IPS DF 6.9 (cell line): ENCODE measurements at regions not wholly inside any gene's neighbourhood (a gene's known extent, or its start where the extent isn't known, plus 50 kb on each side); places are given as distances from the start of the nearest gene placed in this dataset.

Experiments
- DNase-seq: peaks from one replicate; pipeline ENCODE4 v3.0.0-alpha.2; 2013; ENCODE audit warnings: low read depth, low spot score
- H3K27ac ChIP-seq: one replicate; pipeline ENCODE4 v1.5.1; 2013; ENCODE audit warnings: low read length, control low read depth
- H3K27me3 ChIP-seq: 2 replicates; pipeline ENCODE4 v1.6.1; 2013; ENCODE audit warnings: mild to moderate bottlenecking, low read length; ENCODE audit not compliant: control insufficient read depth, insufficient read depth
- H3K36me3 ChIP-seq: 2 replicates; pipeline ENCODE4 v1.6.1; 2013; ENCODE audit warnings: low read length; ENCODE audit not compliant: control insufficient read depth, insufficient read depth
- H3K4me1 ChIP-seq: 2 replicates; pipeline ENCODE4 v1.6.1; 2013; ENCODE audit warnings: low read length; ENCODE audit not compliant: control insufficient read depth, insufficient read depth
- H3K4me3 ChIP-seq: 2 replicates; pipeline ENCODE4 v1.5.1; 2013; ENCODE audit warnings: mild to moderate bottlenecking, low read length
- H3K9me3 ChIP-seq: 2 replicates; pipeline ENCODE4 v1.6.1; 2013; ENCODE audit warnings: low read length, inconsistent platforms; ENCODE audit not compliant: control insufficient read depth, insufficient read depth
- WGBS: extraction: QIAGEN DNeasy Blood & Tissue Kit; methylation state at CpG from one replicate; pipeline ENCODE4 v1.1.7; 2013; ENCODE audit warnings: mixed read lengths, missing lambda C conversion rate; ENCODE audit not compliant: insufficient read length, insufficient coverage; 5-methylcytosine and 5-hydroxymethylcytosine counted together

GRCh38 chr20:22182148-22182547, 402.2 kb downstream of the FOXA2 start:
- H3K36me3 ChIP-seq, result no peaks in the 10 kb centered on the region
- no peaks in the 10 kb centered on the region for H3K9me3 ChIP-seq
- no peak for DNase-seq
- no peaks in the 10 kb centered on the region for H3K4me1 ChIP-seq
- no peak overlapping the region for H3K4me3 ChIP-seq
- H3K27me3 ChIP-seq, result no peaks in the 10 kb centered on the region
- no peak overlapping the region for H3K27ac ChIP-seq
- WGBS, result no CpG with 5 or more reads among the region's 1 CpG

DNA sequence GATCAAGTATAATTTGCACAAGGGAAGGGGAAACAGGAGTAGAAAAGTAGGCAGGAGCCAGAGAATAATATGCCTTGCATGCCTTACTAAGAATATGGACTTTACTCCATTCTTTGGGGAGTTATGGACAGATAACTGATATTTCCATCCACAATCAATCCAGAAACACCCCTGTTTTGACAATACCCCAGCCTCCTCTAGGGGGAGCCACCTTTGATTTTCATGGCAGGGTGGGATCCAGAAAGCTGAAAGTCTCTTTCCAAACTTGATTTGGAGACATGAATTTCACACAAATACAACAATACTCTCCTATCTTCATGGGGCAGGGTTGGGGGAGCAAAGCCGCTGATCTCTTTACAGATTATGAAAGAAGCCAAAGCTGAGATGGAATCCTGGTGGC, 404.1 kb downstream of the FOXA2 start:
- H3K4me1 ChIP-seq, result no peaks in the 10 kb centered on the region
- H3K36me3 ChIP-seq, result no peaks in the 10 kb centered on the region
- WGBS, result no CpG with 5 or more reads among the region's 1 CpG
- no peak overlapping the region for H3K27ac ChIP-seq
- peak; percentile 11 for DNase-seq
- no peaks in the 10 kb centered on the region for H3K9me3 ChIP-seq
- no peaks in the 10 kb centered on the region for H3K27me3 ChIP-seq
- H3K4me3 ChIP-seq, result no peak overlapping the region

- Histone ChIP-seq H3K9me3 (no peaks in the 10 kb centered on the region), H3K27me3 (no peaks in the 10 kb centered on the region), H3K4me3 (no peak overlapping the region), H3K36me3 (no peaks in the 10 kb centered on the region), H3K4me1 (no peaks in the 10 kb centered on the region), H3K27ac (no peak overlapping the region)
- no CpG with 5 or more reads among the region's 10 CpGs for WGBS
- DNase-seq, result no peak
These were observed 424.2 kb downstream of the FOXA2 start for GRCh38 chr20:22160101-22160652.

- Histone ChIP-seq H3K9me3 (no peaks in the 10 kb centered on the region), H3K27ac (no peak overlapping the region), H3K4me3 (no peak overlapping the region), H3K27me3 (no peaks in the 10 kb centered on the region), H3K4me1 (no peaks in the 10 kb centered on the region), H3K36me3 (no peaks in the 10 kb centered on the region)
- WGBS, result no CpG with 5 or more reads among the region's 2 CpGs
- no peak for DNase-seq
These were observed 425.1 kb downstream of the FOXA2 start for GRCh38 chr20:22159276-22159675.

GRCh38 chr20:22127587-22127986, 422.1 kb downstream of the PAX1 start:
- DNase-seq, result no peak
- Histone ChIP-seq H3K36me3 (no peaks in the 10 kb centered on the region), H3K4me3 (no peak overlapping the region), H3K4me1 (no peaks in the 10 kb centered on the region), H3K27ac (no peak overlapping the region), H3K9me3 (no peaks in the 10 kb centered on the region), H3K27me3 (no peaks in the 10 kb centered on the region)

GRCh38 chr20:22106308-22106938, 401.0 kb downstream of the PAX1 start:
- no peak for DNase-seq
- no peaks in the 10 kb centered on the region for H3K9me3 ChIP-seq
- H3K27ac ChIP-seq, result no peak overlapping the region
- no peaks in the 10 kb centered on the region for H3K36me3 ChIP-seq
- H3K4me3 ChIP-seq, result no peak overlapping the region
- H3K27me3 ChIP-seq, result no peaks in the 10 kb centered on the region
- WGBS, result no CpG with 5 or more reads among the region's 3 CpGs
- no peaks in the 10 kb centered on the region for H3K4me1 ChIP-seq

- Histone ChIP-seq H3K36me3 (no peaks in the 10 kb centered on the region), H3K27ac (no peak overlapping the region), H3K27me3 (no peaks in the 10 kb centered on the region), H3K4me3 (no peak overlapping the region), H3K4me1 (no peaks in the 10 kb centered on the region), H3K9me3 (no peaks in the 10 kb centered on the region)
- DNase-seq, result no peak
- WGBS, result no CpG with 5 or more reads among the region's 3 CpGs
These were observed 396.1 kb downstream of the PAX1 start for GRCh38 chr20:22101606-22102005.

DNA sequence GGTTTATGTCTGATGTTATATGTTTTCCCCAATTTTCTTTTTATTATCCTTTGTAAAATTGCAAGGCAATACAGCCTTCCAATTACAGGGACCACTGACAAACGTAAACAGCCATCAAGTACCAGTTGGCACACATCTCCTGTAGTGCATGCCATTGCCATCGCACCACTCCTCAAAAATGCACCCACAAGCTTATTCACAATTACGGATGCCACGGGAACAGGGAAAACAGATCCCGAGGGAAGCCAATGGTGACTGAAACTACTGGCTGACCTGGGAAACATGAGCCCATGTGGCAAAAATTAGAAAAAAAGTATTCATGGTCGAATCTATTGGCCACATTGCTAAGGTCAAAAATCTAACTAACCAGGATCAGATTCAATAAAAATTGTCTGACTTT, 395.2 kb downstream of the PAX1 start:
- Histone ChIP-seq H3K27me3 (no peaks in the 10 kb centered on the region; the same call in 1 of the 2 replicates), H3K9me3 (no peaks in the 10 kb centered on the region), H3K4me3 (no peak overlapping the region), H3K27ac (no peak overlapping the region), H3K4me1 (no peaks in the 10 kb centered on the region), H3K36me3 (no peaks in the 10 kb centered on the region)
- DNase-seq, result no peak
- WGBS, result no CpG with 5 or more reads among the region's 6 CpGs

DNA sequence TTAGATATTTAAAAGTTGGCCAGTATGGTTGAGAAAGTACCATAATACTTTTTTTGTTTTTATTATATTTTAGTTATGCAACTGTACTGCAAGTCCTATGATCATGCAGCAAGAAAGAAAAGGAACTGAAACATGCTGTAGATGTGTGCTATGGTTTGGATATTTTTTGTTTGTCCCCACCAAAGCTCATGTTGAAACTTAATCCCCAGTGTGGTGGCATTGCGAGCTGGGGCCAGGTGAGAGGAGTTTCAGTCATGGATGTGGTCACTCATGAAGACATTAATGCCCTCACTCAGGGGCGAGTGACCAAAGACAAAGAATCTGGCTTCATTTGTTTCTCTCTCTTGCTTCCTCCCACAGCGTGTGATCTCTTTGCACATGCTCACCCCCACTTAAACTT, 393.9 kb downstream of the PAX1 start:
- Histone ChIP-seq H3K9me3 (no peaks in the 10 kb centered on the region), H3K27ac (no peak overlapping the region), H3K36me3 (no peaks in the 10 kb centered on the region), H3K4me3 (no peak overlapping the region), H3K27me3 (no peaks in the 10 kb centered on the region; the same call in 1 of the 2 replicates), H3K4me1 (no peaks in the 10 kb centered on the region)
- no peak for DNase-seq
- no CpG with 5 or more reads among the region's 3 CpGs for WGBS

DNA sequence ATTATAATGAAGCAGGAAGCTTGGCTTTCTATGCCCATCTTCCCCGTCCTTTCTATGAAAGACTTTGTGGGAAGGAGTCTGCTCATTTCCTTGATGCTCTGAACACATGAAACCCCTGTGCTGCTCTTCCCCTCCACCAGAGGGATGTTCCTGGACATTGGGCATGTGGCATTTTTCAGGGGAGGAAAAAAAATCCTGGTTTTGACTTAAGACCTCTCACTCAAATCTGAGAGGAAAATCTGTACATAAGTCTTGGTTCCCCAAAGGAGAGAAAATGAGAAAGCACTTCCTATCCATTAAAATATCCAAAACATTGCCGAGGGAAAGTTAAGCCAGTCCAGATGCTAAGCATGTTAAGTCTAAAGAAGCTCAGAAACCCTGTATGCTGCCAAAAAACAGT, 393.0 kb downstream of the PAX1 start:
- no peak for DNase-seq
- Histone ChIP-seq H3K27ac (no peak overlapping the region), H3K36me3 (no peaks in the 10 kb centered on the region), H3K4me3 (no peak overlapping the region), H3K4me1 (no peaks in the 10 kb centered on the region), H3K27me3 (no peaks in the 10 kb centered on the region; the same call in 1 of the 2 replicates), H3K9me3 (no peaks in the 10 kb centered on the region)
- WGBS, result no CpG with 5 or more reads among the region's 2 CpGs

DNA sequence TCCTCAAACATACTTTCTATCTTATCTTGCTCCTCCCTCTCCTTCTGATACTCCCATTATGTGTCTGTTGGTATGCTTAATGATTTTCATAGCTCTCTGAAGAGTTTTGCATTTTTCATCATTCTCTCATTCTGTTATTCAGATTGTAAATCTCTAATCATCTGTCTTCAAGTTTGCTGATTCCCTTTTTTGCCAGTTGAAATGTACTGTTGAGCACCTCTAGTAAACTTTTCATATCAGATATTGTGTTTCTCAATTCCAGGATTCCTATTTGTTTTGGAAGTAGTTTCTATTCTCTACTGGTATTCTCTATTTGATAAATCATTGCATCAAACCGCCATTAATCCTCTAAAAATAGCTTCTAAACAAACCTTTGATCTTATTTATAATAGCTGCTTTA, 387.7 kb downstream of the PAX1 start:
- H3K27me3 ChIP-seq, result no peaks in the 10 kb centered on the region; the same call in 1 of the 2 replicates
- no peak overlapping the region for H3K27ac ChIP-seq
- no CpG with 5 or more reads among the region's 1 CpG for WGBS
- no peaks in the 10 kb centered on the region for H3K36me3 ChIP-seq
- H3K4me3 ChIP-seq, result no peak overlapping the region
- no peak for DNase-seq
- no peaks in the 10 kb centered on the region for H3K9me3 ChIP-seq
- H3K4me1 ChIP-seq, result no peaks in the 10 kb centered on the region
